HEK293T (cell line): ENCODE measurements at regions not wholly inside any gene's neighbourhood (a gene's known extent, or its start where the extent isn't known, plus 50 kb on each side); places are given as distances from the start of the nearest gene placed in this dataset.

Experiments used
- BHLHE40 ChIP-seq: fragments of 450-650 bp; IDR thresholded peaks from 2 replicates; pipeline ENCODE4 v1.6.1; 2016; ENCODE audit warnings: mild to moderate bottlenecking, moderate library complexity, borderline replicate concordance
- ELF4 ChIP-seq: fragments of 450-650 bp; IDR thresholded peaks from 2 replicates; pipeline ENCODE4 v1.6.1; 2017; ENCODE audit warnings: antibody characterized with exemption
- FOXA1 ChIP-seq: fragments of 450-650 bp; IDR thresholded peaks from 2 replicates; pipeline ENCODE4 v1.6.1; 2016; ENCODE audit warnings: mild to moderate bottlenecking
- FOXK2 ChIP-seq: fragments of 450-650 bp; IDR thresholded peaks from 2 replicates; pipeline ENCODE4 v1.6.1; 2016; ENCODE audit warnings: mild to moderate bottlenecking
- L3MBTL2 ChIP-seq: fragments of 450-650 bp; conservative IDR thresholded peaks from 2 replicates; pipeline ENCODE4 v1.6.1; 2016; ENCODE audit warnings: mild to moderate bottlenecking
- LEF1 ChIP-seq: fragments of 450-650 bp; IDR thresholded peaks from 2 replicates; pipeline ENCODE4 v1.6.1; 2017; ENCODE audit warnings: mild to moderate bottlenecking, borderline replicate concordance
- SP1 ChIP-seq: fragments of 450-650 bp; IDR thresholded peaks from 2 replicates; pipeline ENCODE4 v1.6.1; 2017
- SUZ12 ChIP-seq: fragments of 450-650 bp; IDR thresholded peaks from 2 replicates; pipeline ENCODE4 v1.6.1; 2016; ENCODE audit warnings: mild to moderate bottlenecking
- ZNF384 ChIP-seq: fragments of 450-650 bp; IDR thresholded peaks from 2 replicates; pipeline ENCODE4 v1.6.1; 2016
- TF ChIP-seq, protein P1 (sequence below): fragments of 450-650 bp; IDR thresholded peaks from 2 replicates; pipeline ENCODE4 v1.6.1; 2016

DNA sequence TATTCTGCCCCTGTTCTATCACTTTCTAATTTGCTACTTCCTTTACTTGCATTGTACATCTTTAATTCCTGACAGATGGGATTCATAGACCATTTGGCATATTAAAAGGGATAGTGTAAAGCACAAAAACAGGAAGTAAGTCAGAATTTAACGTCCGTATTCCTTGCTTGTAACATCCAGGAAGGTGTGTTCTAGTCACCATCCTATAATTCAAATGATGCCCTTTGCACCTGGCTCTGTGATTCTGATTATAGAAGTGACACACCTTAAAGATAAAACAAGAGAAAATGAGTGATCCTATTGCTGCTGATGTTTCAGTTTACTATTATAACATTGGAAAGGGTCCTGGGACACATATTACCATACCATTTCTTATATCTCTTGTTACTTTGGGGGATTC lies 238.7 kb upstream of the NR3C2 start:
- no peak for TF ChIP-seq BHLHE40
- TF ChIP-seq FOXK2, result no peak
- TF ChIP-seq SP1, result no peak
- TF ChIP-seq, protein P1, sequence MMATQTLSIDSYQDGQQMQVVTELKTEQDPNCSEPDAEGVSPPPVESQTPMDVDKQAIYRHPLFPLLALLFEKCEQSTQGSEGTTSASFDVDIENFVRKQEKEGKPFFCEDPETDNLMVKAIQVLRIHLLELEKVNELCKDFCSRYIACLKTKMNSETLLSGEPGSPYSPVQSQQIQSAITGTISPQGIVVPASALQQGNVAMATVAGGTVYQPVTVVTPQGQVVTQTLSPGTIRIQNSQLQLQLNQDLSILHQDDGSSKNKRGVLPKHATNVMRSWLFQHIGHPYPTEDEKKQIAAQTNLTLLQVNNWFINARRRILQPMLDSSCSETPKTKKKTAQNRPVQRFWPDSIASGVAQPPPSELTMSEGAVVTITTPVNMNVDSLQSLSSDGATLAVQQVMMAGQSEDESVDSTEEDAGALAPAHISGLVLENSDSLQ, result no peak
- no peak for TF ChIP-seq ELF4
- no peak for TF ChIP-seq L3MBTL2
- TF ChIP-seq ZNF384, result no peak
- no peak for TF ChIP-seq SUZ12
- no peak for TF ChIP-seq FOXA1
- no peak for TF ChIP-seq LEF1
